ENCODE measurements at regions not wholly inside any gene's neighbourhood (a gene's known extent, or its start where the extent isn't known, plus 50 kb on each side); places are given as distances from the start of the nearest gene placed in this dataset.

GRCh38 chr13:50713523-50714248 is 129.8 kb downstream of the DLEU7 start:
- H3K4me3 ChIP-seq (ENCODE audit: low read length): no peak overlapping the region
- DNase-seq (ENCODE audit: low read depth): no peak
- no peak for TF ChIP-seq CTCF (conservative IDR thresholded peaks at IDR 0.05; ENCODE audit: low read depth, low read length)

- TF ChIP-seq CTCF (conservative IDR thresholded peaks at IDR 0.05; ENCODE audit: low read depth, low read length): no peak
- no peak overlapping the region for H3K4me3 ChIP-seq (ENCODE audit: low read length)
These were observed 128.6 kb downstream of the DLEU7 start for GRCh38 chr13:50714891-50715290.

GRCh38 chr13:50715402-50716146 is 127.9 kb downstream of the DLEU7 start:
- H3K4me3 ChIP-seq (ENCODE audit: low read length): no peak overlapping the region
- no peak for DNase-seq (ENCODE audit: low read depth)
- TF ChIP-seq CTCF (conservative IDR thresholded peaks at IDR 0.05; ENCODE audit: low read depth, low read length): no peak

More at GRCh38 chr13:50714891-50715290, 128.6 kb downstream of the DLEU7 start:
- DNase-seq (ENCODE audit: low read depth): peak; percentile 42

GRCh38 chr13:50720861-50721671 is 122.4 kb downstream of the DLEU7 start:
- peak; percentile 81 for DNase-seq (ENCODE audit: low read depth)
- H3K4me3 ChIP-seq (ENCODE audit: low read length): peak overlapping the region; percentile 9
- TF ChIP-seq CTCF (conservative IDR thresholded peaks at IDR 0.05; ENCODE audit: low read depth, low read length): no peak

GRCh38 chr13:50721672-50721992 is 121.9 kb downstream of the DLEU7 start:
- no peak for DNase-seq (ENCODE audit: low read depth)
- no peak overlapping the region for H3K4me3 ChIP-seq (ENCODE audit: low read length)
- no peak for TF ChIP-seq CTCF (conservative IDR thresholded peaks at IDR 0.05; ENCODE audit: low read depth, low read length)

- no peak for TF ChIP-seq CTCF (conservative IDR thresholded peaks at IDR 0.05; ENCODE audit: low read depth, low read length)
- DNase-seq (ENCODE audit: low read depth): no peak
- no peak overlapping the region for H3K4me3 ChIP-seq (ENCODE audit: low read length)
These were observed 120.9 kb downstream of the DLEU7 start for GRCh38 chr13:50722440-50723125.
